ENCODE measurements at regions not wholly inside any gene's neighbourhood (a gene's known extent, or its start where the extent isn't known, plus 50 kb on each side); places are given as distances from the start of the nearest gene placed in this dataset.
A peak's percentile ranks its signal among the peaks of the same experiment; 100 is the strongest.

DNA sequence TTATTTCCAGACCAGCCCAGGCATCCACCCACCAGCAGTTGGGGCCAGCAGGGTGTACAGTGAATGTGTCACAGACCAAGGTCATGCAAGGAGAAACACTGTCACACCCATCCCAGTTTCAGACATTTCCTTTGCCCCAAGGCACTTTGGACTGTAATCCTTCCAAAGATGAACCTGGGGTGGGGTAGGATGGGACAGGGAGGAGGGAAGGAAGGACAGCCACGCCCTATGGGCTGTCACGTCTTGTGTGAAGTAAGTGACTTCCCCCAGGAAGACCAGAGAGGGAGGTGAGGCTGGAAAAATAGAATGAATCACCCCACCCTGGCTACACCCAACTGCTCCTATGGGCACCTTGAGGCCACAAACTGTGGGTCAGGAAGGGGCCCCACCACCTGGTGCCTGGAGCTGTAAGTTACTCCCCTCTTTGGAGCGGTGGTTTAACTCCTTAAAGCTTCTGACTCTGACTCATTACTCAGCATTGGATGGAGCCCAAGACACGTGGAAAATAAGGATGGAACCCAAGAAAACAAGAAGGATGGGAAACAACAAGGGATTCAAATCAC, 349.9 kb upstream of the KLF3 start:
- DNase-seq = no peak
- WGBS, 2 donors = 67 to 79% methylated on average over 4 of the region's 4 CpGs
- peaks cover 0 to 4% (median 0%) of the 10 kb centered on the region in 11 donors for H3K9me3 ChIP-seq
- intact Hi-C loops (cut with DNase I) = loop anchor here in 6 of 10 donors (5.0 to 10.0 kb wide), 5 partner anchors 127 to 411 kb away; no protein-coding TSS in a partner anchor
- H3K4me1 ChIP-seq = peaks cover under 1 to 22% (median 12%) of the 10 kb centered on the region in 9 donors
- no peak overlapping the region for H3K27ac ChIP-seq
- no peak overlapping the region for H3K4me3 ChIP-seq
- TF ChIP-seq, protein P1, sequence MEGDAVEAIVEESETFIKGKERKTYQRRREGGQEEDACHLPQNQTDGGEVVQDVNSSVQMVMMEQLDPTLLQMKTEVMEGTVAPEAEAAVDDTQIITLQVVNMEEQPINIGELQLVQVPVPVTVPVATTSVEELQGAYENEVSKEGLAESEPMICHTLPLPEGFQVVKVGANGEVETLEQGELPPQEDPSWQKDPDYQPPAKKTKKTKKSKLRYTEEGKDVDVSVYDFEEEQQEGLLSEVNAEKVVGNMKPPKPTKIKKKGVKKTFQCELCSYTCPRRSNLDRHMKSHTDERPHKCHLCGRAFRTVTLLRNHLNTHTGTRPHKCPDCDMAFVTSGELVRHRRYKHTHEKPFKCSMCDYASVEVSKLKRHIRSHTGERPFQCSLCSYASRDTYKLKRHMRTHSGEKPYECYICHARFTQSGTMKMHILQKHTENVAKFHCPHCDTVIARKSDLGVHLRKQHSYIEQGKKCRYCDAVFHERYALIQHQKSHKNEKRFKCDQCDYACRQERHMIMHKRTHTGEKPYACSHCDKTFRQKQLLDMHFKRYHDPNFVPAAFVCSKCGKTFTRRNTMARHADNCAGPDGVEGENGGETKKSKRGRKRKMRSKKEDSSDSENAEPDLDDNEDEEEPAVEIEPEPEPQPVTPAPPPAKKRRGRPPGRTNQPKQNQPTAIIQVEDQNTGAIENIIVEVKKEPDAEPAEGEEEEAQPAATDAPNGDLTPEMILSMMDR (IDR thresholded peaks at IDR 0.05) = no peak
- ATAC-seq = peak in 1 of 8 donors; percentile 5
- no peaks in the 10 kb centered on the region for H3K36me3 ChIP-seq
- H3K27me3 ChIP-seq = no peaks in the 10 kb centered on the region

DNA sequence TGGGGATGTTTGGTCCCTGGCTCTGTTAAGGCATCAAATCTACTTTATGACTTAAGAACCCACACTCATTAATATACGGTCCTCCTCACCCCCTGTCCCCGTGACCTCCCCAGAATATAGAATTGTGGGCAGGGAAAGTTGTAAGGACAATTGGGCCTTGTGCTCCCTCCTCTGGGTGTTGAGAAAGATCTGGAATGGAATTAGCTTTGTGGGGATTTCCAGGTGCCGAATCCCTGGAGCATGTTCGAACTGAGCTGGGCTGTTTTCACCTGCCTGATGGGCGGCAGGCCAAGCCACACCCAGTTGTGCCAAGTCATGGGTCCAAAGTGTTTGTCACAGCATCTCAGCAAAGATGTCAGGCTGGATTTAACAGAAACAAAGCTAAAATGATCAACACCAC, 349.3 kb upstream of the KLF3 start:
- Histone ChIP-seq H3K4me1 (peaks cover 6 to 28% (median 18%) of the 10 kb centered on the region in 9 donors), H3K36me3 (no peaks in the 10 kb centered on the region), H3K9me3 (peaks cover 0 to 4% (median 0%) of the 10 kb centered on the region in 11 donors), H3K27ac (no peak overlapping the region), H3K27me3 (no peaks in the 10 kb centered on the region), H3K4me3 (no peak overlapping the region)
- WGBS, 2 donors = 71 to 89% methylated on average over 5 of the region's 5 CpGs
- TF ChIP-seq, protein P1 (IDR thresholded peaks at IDR 0.05) = no peak
- DNase-seq (no peak), ATAC-seq (no peak)
- intact Hi-C loops (cut with DNase I) = loop anchor here (5.0 to 10.0 kb wide), 10 partner anchors 127 to 418 kb away; no protein-coding TSS in a partner anchor

DNA sequence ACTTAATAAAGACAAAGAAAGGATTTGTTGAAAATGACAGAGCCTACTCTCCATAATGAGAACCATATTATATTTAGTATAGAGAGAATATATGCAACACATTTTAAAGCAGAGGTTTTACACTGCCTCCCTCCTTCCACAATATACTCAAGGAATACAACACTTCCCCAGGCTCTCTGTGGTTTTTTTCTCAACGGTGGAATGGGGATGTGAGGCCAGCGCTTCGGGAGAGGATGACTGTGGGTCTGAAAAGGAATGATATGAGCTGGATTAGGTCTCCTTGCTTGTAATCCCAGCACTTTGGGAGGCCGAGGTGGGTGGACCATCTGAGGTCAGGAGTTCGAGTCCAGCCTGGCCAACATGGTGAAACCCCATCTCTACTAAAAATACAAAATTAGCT, 348.7 kb upstream of the KLF3 start:
- TF ChIP-seq, protein P1 (IDR thresholded peaks at IDR 0.05) = no peak
- ATAC-seq = no peak
- intact Hi-C loops (cut with DNase I) = loop anchor here (5.0 to 10.0 kb wide), 9 partner anchors 133 to 417 kb away; no protein-coding TSS in a partner anchor

DNA sequence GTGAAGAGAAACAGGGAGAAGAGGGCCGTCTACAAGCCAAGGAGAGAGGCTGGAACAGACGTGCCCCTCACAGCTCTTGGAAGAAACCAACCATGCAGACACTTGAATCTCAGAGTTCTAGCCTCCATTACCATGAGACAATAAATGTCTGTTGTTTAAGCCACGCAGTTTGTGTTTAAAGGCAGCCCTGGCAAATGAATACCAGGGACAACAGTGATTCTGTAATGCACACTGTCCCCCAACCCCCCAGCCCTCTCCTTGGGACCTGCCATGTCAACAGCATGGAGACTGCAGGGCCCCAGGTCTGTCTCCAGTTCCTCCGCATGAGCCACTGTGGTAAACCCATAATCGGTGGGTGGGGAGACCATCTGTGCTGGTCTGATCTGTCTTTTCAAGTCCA, 348.0 kb upstream of the KLF3 start:
- Histone ChIP-seq H3K4me3 (no peak overlapping the region), H3K36me3 (no peaks in the 10 kb centered on the region), H3K4me1 (peaks cover 6 to 36% (median 27%) of the 10 kb centered on the region in 9 donors), H3K27ac (no peak overlapping the region), H3K27me3 (no peaks in the 10 kb centered on the region), H3K9me3 (peaks cover 0 to 4% (median 0%) of the 10 kb centered on the region in 11 donors)
- DNase-seq (no peak), ATAC-seq (no peak)
- WGBS, 2 donors = 94 to 95% methylated on average over 5 of the region's 5 CpGs
- intact Hi-C loops (cut with DNase I) = loop anchor here (5.0 to 10.0 kb wide), 9 partner anchors 134 to 416 kb away; no protein-coding TSS in a partner anchor
- TF ChIP-seq, protein P1 (IDR thresholded peaks at IDR 0.05) = no peak

More for the DNA sequence above, 348.7 kb upstream of the KLF3 start:
- H3K4me3 ChIP-seq = no peak overlapping the region
- no peak for DNase-seq
- no peaks in the 10 kb centered on the region for H3K27me3 ChIP-seq
- H3K36me3 ChIP-seq = no peaks in the 10 kb centered on the region
- H3K9me3 ChIP-seq = peaks cover 0 to 4% (median 0%) of the 10 kb centered on the region in 11 donors
- no peak overlapping the region for H3K27ac ChIP-seq
- 90 to 91% methylated on average over 5 of the region's 5 CpGs for WGBS, 2 donors
- peaks cover 6 to 34% (median 24%) of the 10 kb centered on the region in 9 donors for H3K4me1 ChIP-seq

Measured in heart right ventricle (tissue), 16 donors.